ENCODE measurements at regions not wholly inside any gene's neighbourhood (a gene's known extent, or its start where the extent isn't known, plus 50 kb on each side); places are given as distances from the start of the nearest gene placed in this dataset.
"Not testable (repeated sequence)": the region's sequence is repeated elsewhere in the genome, so short reads cannot be mapped to it uniquely, and the experiment has no call there.

DNA sequence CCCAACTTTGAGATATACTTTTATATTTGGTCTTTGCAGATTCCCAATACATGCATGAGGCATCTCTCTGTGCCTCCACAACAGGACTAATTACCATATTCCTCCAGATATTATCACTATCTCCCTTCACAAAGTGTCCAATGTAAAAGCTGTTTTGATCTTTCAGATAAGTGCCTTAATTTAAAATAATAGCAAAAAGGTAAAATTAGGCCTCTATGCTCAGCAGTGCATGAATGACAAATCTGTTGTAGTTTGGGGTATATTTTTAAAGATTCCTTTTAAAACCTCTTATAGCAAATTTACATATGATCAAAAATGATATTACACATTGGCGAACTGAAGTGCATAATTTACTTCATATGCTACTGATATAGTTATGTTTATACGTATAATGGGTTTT is 369.2 kb upstream of the CCNH start:
- no peak for DNase-seq

DNA sequence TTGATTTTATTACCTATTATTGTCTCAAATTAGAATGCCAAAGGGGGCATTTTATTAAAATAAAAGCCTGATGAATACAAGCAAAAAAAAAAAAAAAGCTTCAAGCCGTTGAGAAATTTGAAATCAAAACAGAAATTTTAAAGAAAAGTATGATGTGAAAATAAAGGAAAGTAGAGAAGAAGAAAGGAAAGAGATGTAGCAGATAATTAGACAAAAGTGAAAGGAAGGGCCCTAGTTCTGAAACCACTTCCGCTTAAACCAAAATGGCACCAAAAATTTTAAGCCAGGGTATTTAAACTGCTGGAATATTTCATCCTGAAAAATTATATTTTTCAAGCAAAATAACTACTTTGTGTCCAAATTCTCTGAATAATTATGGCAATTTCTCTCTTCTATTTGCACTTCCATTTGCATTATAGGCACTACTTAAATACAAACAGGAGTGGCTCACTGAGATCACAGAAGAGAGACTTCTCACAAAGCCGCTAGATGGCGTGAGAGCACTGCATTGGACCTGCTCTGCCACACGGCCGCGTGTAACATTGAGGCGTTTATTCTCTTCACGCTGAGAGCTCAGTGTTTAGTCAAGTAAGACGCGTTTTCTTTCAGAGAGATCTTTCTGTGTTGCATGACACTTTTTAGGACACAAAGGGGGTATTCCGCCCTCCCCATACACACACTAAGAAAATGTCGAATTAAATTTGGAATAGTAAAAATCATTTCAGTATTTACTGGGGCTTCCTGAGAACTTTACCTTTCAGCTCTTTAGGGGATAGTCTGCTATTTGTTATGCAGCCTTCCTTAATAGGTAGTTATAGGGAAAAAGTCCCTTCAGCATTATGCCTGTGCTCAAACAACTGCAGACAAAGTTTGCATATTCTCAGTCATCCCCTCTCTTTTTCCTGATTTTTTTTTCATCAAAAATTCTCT is 368.4 kb upstream of the CCNH start:
- DNase-seq, result peak; percentile 79

DNA sequence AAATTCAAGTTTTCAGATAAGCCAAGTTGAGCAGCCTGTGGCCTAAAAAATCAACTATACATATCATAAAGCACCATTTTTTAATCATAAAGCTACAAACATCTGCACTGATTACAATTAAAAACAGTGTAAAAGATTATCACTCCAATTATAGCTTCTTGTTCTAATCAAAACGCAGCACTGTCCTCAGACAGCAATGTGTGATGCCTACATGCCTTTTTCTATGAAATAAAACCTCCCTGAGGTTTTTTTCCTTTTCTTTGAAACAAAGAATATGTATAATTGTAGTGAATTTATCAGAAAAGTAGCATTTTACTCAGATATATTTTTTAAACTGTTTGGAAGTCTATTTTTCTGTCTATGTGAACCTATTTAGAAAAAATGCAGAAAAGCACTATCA is 366.1 kb upstream of the CCNH start:
- DNase-seq, result no peak

DNA sequence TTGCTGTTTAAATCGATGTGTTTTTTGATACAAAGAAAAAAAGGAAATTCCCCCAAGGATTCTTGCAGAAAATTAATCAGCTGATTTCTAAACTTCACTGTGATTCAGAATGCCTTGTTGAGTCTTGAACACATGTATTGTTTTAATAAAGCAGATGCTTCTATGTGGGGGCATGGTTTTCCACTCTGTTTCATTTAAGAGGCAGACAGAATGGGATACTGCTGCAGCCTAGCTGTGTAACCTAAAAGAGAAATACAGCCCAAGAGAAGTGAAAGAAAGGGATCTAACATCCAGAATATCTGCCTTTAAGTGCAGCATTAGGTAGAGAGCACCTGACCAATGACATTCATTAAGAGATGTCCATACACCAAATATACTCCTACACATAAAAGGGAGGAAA is 365.1 kb upstream of the CCNH start:
- DNase-seq, result no peak

DNA sequence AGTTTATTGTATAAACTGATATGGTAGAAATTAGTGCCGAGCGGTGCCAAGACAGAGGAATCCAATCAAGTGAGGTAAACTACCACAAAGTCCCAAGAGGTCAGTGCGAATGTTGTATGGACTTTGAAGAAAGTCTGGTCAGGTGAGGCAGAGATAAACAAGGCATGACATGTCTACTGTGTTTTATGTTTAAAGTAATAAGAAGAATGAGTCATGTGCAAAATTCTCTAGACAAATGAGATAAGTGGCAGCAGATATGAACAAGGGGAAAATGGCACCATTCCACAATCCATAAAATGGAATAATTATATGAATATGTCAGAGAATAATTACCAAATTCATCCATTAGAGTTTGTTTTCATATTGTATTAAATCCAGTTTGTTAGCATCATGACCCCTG is 364.1 kb upstream of the CCNH start:
- no peak for DNase-seq

DNA sequence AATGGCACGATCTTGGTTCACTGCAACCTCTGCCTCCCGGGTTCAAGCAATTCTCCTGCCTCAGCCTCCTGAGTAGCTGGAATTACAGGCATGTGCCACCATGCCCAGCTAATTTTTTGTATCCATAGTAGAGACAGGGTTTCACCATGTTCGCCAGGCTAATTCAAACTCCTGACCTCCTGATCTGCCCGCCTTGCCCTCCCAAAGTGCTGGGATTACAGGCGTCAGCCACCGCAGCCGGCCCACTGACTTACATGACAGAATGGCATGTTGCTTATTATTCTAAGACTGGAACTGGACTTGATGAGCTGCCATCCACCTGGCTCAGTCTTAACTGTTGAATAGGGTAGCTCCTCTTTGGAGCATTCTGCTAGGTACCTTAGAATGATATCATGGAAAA is 363.6 kb upstream of the CCNH start:
- not testable (repeated sequence) for DNase-seq

DNA sequence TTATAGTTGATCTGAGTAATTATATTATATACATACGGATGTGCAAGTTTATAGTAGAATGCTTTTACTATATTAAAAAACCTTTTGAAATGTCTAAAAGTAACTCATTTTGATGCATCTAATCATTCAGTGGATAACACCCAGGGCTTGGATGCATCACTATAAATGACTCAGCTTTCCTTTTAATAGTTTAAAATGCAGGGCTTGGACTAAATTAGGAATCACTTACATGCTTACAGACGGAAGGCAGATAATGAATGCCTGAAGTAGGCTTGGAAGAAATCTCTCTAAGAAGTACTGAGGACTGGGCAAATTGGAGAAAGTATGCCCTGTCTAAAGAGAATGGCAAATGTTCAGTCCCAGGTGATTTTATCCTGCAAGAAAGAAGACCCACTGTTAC is 362.5 kb upstream of the CCNH start:
- DNase-seq, result no peak

DNA sequence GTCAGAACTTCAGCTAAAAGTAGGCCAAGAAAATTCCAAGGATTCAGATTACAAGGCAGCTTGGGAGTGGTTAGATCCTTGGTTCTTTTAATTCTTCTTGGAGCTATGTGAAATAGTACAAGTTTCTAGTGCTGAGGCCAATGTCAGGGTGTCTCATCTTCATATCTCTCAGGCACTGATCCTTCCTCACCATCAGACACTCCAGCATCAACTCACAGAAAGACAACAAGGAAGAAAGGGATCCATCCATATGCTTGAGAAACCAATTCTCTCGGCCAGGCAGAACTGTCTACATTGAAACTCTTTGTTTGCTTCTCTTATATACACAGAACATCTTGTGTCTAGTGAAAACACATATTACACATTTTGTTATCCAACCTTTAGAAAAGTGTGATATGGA is 362.1 kb upstream of the CCNH start:
- DNase-seq, result no peak

DNA sequence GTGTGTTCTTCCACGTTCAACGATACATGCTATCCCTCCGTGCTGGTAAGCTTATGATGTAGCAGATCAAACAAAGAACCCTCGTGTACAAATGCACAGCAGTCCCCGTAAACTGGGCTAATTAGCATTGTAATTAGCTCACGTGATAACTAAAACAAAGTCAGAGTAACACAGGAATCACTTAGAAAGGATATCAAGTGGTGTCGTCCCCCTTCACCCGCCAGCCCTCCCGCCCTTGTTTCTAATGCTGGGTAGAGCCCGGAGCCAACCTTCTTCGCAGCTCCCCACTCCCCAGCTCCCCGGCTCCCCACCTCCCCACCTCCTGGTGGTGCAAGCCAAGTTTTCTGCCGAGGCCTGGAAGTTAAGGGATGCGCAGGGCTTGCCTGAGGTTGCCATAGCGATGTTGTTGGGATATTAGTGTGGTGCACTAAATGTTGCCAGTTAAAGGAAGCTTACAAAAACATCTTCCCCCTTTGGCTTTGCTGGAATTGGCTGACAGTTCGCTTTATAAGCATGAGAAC is 357.9 kb upstream of the CCNH start:
- DNase-seq, result no peak

DNA sequence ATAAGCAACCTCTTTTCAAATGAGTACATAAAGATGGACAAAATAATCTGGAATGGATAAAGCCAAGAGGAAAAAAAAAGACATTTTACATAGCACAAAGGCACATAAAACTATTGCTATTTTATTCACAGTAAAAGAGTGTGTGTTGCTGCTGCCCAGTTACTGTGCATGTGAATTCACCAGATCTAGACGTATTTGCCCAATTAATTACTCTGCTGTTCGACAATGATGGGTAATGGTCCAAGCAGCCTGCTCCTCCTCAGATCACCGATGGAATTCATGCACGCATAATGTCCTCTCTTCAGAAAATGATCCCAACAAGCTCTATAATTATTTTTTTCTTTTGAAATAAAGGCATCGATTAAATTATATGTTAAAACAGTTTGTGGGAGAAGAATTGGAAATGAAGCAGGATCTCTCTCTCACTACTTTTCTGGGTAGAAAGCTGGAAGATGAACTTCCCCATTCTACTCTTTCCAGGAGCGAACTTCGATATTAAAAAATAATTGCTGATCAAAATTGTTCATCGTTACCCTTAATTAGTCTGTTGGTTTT is 357.4 kb upstream of the CCNH start:
- DNase-seq, result no peak

DNA sequence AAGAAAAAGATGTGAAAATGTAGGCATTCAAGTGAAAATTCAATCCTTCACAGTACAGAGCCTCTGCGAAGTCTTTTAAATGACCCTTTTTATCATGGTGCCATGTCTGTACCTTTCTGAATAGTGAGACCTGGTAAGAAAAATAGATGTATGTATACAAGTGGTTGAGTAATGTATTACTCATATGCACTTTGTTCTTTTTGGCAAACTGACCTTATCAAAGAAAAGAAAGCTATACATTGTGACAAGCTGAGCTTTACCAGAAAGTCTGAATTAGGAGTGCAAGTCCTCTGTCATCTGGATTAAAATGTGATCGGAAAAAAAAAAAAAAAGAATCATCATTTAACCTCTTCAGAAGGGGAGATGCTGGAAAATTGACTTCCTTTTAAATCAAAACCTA is 356.4 kb upstream of the CCNH start:
- no peak for DNase-seq

DNA sequence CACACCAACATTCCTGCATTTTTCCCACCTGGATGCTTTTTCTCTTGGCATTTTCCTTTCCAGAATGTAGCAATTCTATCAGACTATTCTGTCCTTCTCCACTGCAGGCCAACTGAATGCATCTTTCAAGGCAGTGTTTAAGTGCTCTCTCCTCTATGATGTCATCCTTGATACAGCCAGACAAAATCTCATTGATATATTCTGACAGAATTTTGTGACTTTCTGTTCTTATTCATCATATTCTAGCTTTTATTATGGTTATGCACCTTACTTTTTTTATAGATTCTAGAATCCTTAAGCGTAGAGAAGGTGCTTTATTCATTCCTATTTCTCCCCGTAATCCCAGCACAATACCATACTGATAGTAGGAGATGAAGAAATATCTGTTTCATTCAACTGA is 355.5 kb upstream of the CCNH start:
- no peak for DNase-seq

DNA sequence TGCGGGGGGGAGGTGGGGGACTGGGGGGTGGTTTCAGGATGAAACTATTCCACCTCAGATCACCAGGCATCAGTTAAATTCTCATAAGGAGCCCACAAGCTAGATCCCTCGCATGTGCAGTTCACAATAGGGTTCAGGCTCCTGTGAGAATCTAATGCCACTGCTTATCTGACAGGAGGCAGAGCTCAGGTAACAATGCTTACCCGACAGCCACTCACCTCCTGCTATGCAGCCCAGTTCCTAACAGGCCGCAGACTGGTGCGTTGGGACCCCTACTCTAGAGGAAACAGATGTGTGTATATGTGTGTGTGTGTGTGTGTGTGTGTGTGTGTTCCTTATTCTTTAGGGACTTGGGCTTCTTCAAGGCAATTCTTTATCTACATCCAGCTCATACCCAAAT is 352.3 kb upstream of the CCNH start:
- no peak for DNase-seq

DNA sequence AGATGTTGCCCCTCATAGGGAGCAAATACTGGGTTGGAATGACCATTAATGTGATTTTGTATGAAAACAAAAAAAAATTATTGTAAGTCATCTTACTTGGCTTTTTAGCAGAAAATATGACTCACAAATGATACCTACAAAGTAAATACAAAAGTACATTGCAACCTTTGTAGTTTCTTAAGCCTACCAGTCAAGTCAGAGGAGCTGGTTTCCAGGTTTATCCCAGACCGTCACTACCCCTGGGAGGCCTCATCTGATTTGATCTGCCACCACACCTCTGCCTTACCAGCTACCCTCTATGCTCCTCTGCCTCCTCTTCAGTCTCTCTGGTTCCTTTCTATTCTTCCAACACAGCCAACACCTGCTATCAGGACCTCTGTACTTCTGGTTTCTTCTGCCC is 349.9 kb upstream of the CCNH start:
- no peak for DNase-seq

DNA sequence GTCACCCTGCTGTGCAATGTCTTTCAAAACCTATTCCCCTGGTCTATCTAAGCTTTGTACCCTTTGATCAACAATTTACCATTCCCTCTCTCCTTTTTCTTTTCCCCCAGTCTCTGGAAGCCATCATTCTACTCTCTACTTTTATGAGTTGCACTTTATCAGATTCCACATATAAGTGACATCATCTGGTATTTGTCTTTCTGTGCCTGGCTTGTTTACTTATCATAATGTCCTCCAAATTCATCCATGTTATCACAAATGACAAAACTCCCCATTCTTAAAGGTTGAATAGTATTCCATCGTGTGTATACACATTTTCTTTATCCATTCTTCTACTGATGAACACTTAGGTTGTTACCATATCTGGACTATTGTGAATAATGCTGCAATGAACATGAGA is 344.2 kb upstream of the CCNH start:
- no peak for DNase-seq

DNA sequence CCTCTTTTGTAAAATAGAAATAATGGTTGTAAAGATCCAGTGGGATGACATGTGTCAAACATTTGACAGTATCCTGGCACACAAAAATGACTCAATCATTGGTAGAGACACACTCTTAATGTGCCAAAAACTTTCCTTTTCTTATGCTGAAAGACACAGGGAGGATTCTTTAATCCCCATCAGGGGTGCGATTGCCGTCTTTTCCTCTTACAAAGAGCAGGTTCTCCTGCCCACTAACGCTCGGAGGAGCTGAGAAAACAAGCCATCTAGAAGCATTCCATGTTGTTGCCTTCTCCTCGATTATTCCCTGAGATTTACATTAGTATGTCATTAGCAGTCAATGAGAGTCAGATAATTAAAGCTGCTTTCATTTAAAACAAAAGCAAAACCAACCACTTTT is 342.6 kb upstream of the CCNH start:
- no peak for DNase-seq

DNA sequence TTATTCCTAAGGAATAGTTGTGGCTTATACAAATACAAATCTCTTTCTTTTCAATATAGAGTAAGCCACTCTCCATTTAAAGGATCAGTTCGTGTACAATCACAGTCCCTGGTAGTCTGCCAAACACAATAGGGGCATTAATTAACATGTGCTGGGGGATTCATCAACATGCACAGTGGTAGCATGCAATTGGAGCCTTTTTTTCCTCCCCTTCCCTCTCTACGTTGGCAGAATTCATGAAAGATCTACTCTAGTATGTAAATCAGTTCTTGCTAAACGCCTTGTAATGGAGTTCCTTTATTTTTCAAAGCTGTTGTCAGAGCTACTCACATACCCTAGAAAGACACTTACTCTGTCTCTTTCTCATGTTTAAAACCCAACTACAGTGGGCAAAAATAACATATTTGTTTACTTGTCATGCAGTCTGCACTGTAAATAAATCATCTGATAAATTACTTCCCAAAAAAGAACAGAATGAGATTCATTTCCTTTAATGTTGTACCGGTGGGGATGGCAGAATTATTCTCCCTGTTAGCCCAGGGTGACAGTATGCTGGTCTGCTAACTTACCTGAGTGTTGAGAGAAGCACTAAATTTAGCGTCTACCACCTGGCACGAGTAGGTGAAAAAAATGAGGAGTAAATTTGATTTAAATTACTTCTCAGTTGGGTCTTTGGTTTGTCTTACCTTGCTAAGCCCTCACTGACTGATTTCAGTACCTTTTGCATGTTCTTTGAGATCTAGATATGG is 341.5 kb upstream of the CCNH start:
- DNase-seq, result no peak

DNA sequence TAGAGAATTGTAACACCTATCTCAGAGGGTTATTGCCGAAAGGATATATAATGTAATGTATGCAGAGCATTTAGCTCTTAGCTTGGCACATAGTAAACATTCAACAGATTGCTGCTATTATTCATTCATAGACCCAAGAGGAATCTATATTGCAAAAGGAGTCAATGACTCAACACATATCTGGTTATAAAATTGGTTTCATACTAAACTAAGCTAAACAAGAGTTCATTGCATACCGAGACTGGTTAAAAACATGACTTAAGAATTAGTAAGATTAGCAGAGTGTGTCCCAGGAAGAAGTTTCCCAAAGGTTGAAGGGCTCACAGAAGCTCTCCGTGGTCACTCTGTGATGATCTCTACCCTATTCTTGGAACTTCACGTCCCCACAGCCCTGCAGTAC is 339.6 kb upstream of the CCNH start:
- no peak for DNase-seq

DNA sequence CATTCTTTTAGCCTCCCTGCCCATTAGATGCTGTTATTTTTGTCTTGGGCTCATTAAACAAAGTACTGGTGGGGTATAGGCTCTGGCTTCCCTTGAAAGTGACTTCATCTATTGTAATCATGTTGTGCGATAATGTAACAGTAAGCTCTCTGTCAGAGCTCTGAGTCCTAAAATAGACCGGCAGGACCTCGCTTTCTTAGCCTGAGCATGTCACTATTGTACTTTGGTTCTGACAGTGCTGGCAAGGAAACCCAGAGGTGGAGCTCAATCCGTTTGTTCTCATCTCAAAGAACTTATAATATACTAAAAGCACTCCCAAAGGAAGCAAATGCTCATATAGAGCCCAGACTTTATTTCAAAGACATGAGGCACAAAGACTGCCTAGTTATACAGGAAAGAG is 339.1 kb upstream of the CCNH start:
- DNase-seq, result no peak

DNA sequence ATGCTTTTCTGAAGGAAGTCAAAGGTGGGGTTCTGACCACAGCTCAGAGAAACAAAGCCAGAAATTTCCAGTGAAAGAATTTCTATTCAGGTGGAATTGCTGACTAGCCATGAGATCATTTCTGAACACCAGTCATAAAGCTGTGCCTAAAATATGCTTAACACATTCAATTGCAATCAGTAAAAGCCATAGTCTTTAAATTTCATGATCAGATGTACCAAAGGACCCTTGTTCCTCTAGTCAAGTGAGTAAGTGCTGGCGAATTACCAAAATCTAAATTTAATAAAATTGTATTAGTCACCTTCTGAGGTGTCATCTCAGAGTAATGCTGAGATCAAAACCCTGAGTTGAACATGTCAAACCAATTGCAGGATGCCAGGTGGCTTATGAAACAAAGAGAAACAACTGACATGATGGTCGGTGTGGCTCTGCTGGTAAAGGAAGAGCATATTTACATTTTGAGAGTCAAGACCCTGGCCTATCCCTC is 334.2 kb upstream of the CCNH start:
- DNase-seq, result no peak

DNA sequence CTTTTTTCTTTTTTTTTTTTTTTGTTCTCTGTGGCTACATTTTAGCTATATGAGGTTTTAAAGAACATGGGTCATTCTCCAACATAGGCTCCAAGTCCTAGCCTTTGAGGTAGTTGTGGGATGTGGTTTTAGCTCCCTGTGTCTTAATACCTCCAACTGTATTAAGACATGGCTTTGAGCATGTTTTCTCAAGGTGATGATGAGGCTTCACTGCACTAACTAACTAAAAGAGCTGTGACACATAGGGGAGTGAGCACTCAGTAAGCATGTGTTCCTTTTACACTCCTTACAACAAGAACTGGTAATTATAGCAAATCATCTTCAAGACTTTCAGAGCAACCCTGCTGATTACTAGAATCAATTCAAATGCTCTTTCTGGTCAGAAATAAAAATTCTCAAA is 333.6 kb upstream of the CCNH start:
- DNase-seq, result no peak

DNA sequence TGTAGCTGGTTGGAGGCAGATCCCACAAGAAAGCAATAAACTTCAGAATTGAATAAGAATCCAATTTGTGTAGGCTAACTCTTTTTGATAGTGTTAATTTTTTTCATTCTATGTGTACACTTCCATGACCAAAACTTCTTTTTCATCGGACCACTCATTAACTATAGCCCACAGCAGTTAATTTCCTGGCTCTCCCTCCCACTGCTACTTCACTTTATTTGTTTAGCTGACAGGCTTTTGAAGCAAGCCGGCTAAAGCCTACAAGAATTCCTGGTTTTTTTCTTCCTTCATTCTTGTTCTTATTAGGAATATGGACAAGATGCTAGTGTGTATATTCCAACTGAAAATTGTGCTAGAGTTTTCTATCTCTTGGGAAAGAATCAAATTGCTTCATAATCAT is 329.2 kb upstream of the CCNH start:
- DNase-seq, result no peak

DNA sequence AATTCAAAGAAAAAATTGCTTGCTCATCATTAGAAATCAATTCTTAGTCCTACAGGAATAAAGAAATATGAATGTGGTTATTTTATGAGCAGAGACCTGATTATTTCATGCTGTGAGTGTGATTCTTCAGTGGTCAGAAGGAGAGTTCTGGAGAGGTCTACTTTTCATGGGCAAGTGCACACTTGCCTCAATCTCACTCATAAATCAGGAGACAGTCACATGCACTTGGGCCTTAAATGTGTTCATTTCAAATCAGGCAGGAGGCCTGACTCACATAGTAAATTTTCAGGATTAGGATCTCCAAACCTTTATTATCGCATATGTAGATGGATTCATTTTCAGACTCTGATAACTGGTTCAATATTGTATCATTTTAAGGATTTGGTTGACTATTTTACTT is 323.2 kb upstream of the CCNH start:
- no peak for DNase-seq

DNA sequence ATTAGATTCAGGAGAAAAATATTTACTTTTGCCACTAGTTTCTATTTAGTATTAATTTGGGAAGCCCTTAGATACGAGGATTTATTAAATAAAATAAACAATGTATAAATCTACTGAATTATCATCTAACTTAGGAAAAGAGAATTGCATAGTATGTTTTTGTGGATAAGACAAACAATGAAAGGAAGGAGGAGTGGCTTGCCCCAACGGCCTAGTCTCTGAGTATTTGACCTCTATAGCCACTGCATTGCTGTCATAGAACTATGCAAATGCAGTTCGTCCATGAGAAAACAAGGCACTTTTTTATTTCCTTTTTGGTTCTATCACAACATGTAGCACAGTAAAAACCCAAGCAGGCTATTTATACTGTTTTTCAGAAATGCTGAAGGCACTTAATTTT is 321.2 kb upstream of the CCNH start:
- DNase-seq, result no peak

Data from CD4-positive, alpha-beta T cell treated with Interleukin-17A for 4 hours (primary cell).